ENCODE measurements at regions not wholly inside any gene's neighbourhood (a gene's known extent, or its start where the extent isn't known, plus 50 kb on each side); places are given as distances from the start of the nearest gene placed in this dataset.
"Not testable (repeated sequence)": the region's sequence is repeated elsewhere in the genome, so short reads cannot be mapped to it uniquely, and the experiment has no call there.

GRCh38 chr11:43135966-43136534 is 175.7 kb upstream of the API5 start:
- DNase-seq (ENCODE audit: low spot score) = no peak

DNA sequence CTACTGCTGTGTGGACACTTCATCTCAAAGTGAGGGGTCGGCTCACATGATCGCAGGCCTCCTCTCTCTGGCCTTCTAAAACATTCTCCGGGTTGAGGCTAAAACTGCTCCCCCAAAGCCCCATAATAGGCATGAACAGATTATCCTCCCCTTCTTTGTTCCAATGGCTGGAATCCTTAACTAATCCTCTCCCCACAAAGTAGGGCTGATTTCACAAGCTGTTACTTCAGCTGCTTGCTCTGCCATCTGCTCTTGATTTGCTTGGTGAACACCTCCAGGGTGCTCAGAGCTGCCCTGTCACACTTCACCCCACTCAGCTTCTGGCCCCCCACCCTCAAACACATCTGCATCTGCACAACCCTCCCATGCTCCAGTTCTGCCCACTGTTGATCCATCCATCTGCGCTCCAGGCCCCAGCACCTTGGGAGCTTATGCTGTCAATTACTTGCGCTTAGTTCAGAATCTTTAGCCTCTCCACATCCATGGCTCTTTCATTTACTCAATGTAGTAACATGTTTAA is 173.1 kb upstream of the API5 start:
- no peak for DNase-seq (ENCODE audit: low spot score)

DNA sequence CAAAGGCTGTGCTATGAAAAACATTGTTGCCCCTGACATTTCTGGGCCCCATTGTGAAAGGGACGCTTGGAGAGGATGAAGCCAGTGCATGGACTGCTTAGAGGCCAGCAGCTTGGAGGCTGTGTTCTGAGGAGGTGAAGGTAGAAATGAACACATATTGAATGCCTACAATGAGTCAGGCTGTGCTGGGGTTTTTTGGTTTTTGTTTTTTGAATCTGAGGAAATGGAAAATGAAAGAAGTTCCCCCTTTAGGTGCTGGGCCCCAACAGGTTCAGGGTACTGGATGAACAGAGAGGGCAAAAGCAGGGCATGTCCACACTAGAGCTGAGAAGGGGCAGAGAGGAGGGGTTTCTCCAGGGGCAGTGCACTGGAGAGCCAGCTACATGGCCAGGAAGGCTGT is 166.1 kb upstream of the API5 start:
- no peak for DNase-seq (ENCODE audit: low spot score)

GRCh38 chr11:43150697-43151096 is 161.1 kb upstream of the API5 start:
- no peak for DNase-seq (ENCODE audit: low spot score)

- no peak for DNase-seq (ENCODE audit: low spot score)
These were observed 147.0 kb upstream of the API5 start for GRCh38 chr11:43164831-43165230.

DNA sequence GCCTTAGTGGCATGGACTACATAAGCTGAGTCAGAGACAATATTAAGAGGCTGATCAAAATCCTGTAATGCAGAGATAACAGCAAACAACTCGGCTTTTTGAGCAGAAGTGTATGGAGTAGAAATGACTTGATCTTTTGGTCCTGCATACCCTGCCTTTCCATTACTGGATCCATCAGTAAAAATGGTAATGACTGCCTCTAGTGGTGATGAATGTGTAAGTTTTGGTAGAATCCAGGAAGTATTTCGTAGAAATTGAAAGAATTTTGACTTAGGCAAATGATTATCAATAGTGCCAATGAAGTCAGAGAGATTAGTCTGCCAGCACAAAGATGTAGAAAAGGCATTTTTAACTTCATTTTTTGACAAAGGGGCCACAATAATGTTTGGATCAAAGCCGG is 146.4 kb upstream of the API5 start:
- DNase-seq (ENCODE audit: low spot score) = not testable (repeated sequence)

DNA sequence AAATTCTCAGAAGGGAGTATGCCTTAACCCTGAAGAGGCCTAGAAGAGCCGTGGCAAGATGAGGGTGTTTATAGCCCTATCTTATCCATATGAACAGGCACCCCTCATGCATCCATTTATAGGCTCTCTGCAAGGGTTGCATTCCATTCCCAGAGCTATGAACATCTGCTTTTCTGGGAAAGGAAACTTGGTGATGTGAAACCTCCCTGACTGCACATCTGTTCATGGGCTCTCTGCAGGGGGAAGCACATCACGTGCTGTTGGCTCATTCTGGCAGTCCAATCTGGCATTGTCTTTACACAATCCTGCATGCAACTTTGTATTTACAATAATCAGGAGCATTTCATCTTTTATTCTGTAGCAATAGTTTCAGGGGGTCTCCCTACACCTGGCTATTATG is 143.6 kb upstream of the API5 start:
- DNase-seq (ENCODE audit: low spot score) = not testable (repeated sequence)

GRCh38 chr11:43172477-43172876 is 139.3 kb upstream of the API5 start:
- no peak for DNase-seq (ENCODE audit: low spot score)

- DNase-seq (ENCODE audit: low spot score) = no peak
These were observed 133.8 kb upstream of the API5 start for GRCh38 chr11:43177975-43178374.

DNA sequence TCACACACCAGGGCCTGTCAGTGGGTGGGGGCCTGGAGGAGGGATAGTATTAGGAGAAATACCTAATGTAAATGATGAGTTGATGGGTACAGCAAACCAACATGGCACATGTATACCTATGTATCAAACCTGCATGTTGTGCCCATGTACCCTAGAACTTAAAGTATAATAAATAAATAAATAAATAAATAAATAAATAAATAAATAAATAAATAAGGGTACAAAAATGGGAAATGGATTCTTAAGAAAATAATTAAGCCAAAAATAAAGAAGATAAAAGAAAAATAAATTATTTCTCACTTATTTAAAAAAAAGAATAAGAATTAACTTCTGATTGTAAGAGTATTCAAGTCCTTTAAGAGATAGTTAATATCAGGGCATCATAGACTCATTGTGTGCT is 117.3 kb upstream of the API5 start:
- not testable (repeated sequence) for DNase-seq (ENCODE audit: low spot score)

GRCh38 chr11:43197379-43197778 is 114.4 kb upstream of the API5 start:
- no peak for DNase-seq (ENCODE audit: low spot score)

GRCh38 chr11:43200031-43200430 is 111.8 kb upstream of the API5 start:
- no peak for DNase-seq (ENCODE audit: low spot score)

DNA sequence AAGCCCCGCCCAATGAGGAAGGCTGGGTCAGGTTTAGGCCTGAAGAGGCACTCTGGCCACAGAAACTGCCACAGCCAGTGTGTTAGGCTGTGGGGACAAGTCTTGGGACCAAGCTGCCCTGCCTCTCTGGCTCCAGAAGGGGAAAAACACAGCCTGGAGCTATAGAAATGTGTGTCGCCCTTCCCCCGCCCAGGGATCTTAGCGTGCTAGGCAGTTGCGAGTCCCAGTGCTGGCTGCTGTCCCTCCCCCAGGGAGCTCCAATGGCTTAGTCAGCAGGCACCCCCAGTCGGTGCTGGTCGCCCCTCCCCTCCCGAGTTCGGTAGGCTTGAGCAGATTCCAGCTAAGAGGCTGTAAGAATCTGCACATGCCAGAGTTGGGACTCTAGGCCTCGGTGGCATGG is 99.5 kb upstream of the API5 start:
- DNase-seq (ENCODE audit: low spot score) = no peak

DNA sequence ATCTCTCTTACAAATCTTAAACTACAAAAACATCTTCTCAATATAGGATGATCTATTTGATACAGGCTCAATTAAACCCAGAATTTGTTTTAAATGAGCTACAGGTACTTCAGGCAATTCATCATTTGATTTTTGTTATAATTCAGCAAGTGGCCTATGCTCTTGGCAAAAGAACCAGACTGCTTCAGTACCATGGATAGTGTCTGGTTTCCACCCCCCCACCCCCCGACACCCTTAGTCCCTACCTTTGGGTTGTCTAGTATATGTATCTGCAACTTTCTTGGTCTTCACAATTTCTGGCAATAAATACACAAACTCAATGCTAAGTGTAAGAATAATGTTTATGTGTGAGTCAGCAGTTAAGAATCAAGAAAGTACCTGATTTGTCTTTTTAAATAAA is 97.3 kb upstream of the API5 start:
- no peak for DNase-seq (ENCODE audit: low spot score)

DNA sequence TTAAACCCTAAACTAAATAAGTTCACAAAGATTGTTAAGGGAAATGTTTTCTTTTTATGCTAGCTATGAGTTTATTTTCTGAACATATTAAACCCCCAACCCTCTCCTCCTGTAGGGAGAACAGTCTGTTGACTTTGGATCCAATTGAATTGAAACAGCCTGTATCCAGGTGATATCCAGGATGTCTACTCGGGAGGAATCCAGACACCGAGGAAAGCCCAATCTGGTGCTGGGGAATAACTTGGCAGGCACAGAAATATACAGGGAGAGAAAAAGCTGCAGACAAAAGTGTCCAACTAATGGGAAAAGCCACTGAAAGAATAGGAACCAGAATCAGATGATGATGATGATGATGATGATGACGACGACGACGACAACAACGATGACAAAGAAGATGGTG is 93.9 kb upstream of the API5 start:
- DNase-seq (ENCODE audit: low spot score) = no peak

DNA sequence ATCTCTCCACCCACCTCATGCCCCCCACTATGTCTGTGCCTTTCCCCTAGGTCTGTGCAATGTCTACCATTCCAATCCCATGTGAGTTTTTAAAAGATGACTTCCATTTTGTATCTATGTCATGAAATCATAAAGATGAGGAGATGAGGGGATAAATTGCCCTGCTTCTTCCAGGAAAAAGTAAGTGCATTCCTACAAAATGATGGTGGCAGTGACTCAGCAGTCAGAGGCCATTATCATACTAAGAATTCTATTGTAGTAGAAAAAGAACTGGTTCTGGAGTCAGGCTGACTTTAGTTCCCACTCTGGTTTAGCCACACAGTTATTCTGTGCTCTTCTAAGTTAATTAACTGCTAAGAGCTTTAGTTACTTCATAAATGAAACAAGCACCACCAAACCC is 89.6 kb upstream of the API5 start:
- DNase-seq (ENCODE audit: low spot score) = no peak

GRCh38 chr11:43223026-43223425 is 88.8 kb upstream of the API5 start:
- no peak for DNase-seq (ENCODE audit: low spot score)

GRCh38 chr11:43234881-43235280 is 76.9 kb upstream of the API5 start:
- DNase-seq (ENCODE audit: low spot score) = no peak

GRCh38 chr11:43238341-43238740 is 73.5 kb upstream of the API5 start:
- DNase-seq (ENCODE audit: low spot score) = no peak

DNA sequence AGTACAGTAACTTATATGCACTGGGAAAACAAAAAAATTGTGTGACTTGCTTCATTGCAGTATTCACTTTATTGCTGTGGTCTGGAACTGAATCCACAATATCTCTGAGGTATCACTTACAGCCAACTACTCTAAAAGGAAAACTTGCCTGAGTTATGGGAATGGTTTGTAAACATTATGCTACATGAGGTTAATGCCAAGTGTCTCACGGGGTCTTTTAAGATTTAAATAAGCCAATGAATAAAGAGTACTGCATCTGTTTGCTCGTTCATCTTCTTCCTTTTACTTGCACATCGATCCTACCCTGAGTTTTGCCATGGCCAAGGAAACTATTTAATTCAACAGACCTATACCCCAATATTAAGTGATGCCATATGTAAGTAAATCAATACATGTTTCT is 72.0 kb upstream of the API5 start:
- DNase-seq (ENCODE audit: low spot score) = no peak

DNA sequence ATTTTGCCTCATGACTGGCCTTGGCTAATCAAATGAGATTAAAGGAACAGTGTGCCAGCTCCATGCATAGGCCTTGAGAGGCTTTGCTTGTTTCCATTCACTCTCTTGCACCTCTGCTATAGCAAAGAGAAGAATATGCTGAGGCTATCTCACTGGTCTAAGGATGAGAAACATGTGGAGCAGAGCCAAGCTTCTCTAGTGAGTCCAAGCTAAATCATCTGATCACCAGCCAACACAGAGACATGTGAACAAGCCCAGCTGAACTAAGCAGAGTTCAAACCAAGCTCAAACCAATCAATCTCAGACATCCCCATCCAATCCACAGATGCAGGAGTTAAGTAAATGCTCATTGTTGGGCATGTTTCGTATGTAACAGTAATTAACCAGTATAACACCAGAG is 69.4 kb upstream of the API5 start:
- no peak for DNase-seq (ENCODE audit: low spot score)

DNA sequence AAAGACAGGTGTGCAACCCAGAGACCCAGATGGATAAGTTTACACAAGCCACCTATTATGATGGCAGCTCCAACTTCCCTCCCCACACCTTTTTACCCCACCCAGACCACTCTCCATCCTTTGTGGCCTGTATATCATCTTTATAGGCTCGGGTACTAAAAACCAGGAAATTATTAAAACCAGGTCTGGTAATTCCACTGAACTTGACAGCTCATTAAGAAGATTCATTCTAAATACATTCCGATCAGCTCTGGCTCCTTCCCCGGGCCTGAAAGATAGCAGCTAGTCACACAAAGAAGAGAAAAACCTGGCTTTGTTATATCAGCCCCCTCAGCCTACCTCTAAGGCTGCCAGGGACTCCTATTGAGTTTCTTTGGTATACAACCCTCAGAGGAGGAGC is 67.9 kb upstream of the API5 start:
- no peak for DNase-seq (ENCODE audit: low spot score)

DNA sequence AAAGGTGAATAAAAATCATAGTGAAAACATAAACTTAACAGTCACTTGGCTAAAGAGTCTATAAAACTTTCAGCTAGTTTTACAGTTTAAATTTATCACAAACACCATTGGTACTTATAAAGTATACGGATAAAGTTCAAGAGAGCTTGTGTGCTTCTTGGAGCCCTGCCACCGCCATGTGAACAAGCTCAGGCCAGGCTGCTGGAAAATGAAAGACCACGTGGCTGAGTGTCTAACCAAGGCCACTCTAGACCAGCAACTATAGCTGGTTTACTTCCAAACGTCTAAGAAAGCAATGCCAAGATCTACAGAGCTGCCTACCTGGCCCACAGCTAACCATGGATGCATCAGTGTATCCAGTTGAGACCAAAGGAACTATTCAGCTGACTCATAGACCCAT is 66.3 kb upstream of the API5 start:
- DNase-seq (ENCODE audit: low spot score) = no peak

- DNase-seq (ENCODE audit: low spot score) = no peak
These were observed 61.5 kb upstream of the API5 start for GRCh38 chr11:43250309-43250708.

DNA sequence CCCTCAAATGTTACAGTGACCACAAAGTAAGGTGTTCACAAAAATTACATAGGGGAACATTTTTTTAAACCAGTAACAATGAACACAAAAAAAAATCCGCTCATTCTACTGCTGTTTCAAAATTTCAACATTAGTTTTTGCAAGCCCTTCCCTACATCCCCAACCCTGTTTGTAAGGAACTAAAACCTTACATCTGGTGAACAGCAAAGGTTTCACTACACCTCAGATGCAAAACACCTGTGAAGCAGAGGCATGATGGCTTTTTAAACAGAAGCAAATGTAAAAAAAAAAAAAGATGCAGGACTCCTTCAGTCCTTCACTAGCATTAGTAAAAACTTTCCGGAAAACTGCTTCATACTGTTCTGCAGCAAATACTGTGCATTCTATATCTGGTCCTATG is 50.0 kb upstream of the API5 start:
- DNase-seq (ENCODE audit: low spot score) = no peak
